ENCODE measurements at regions not wholly inside any gene's neighbourhood (a gene's known extent, or its start where the extent isn't known, plus 50 kb on each side); places are given as distances from the start of the nearest gene placed in this dataset.

GRCh38 chr14:50038398-50039119, 77.8 kb downstream of the VCPKMT start:
- DNase-seq (ENCODE audit: low read depth, low spot score), result peak; percentile 51

- DNase-seq (ENCODE audit: low read depth, low spot score), result no peak
Observed at GRCh38 chr14:50039120-50039517, 77.3 kb downstream of the VCPKMT start.

GRCh38 chr14:50039734-50040400, 76.5 kb downstream of the VCPKMT start:
- peak; percentile 84 for DNase-seq (ENCODE audit: low read depth, low spot score)

GRCh38 chr14:50040401-50040775, 76.0 kb downstream of the VCPKMT start:
- DNase-seq (ENCODE audit: low read depth, low spot score), result peak; percentile 53

- DNase-seq (ENCODE audit: low read depth, low spot score), result no peak
Observed at GRCh38 chr14:50040895-50041465, 75.4 kb downstream of the VCPKMT start.

GRCh38 chr14:50041980-50042379, 74.4 kb downstream of the VCPKMT start:
- no peak for DNase-seq (ENCODE audit: low read depth, low spot score)

GRCh38 chr14:50044042-50044651, 72.2 kb downstream of the VCPKMT start:
- no peak for DNase-seq (ENCODE audit: low read depth, low spot score)

GRCh38 chr14:50045039-50045711, 71.2 kb downstream of the VCPKMT start:
- DNase-seq (ENCODE audit: low read depth, low spot score), result no peak

GRCh38 chr14:50045837-50046236, 70.5 kb downstream of the VCPKMT start:
- DNase-seq (ENCODE audit: low read depth, low spot score), result no peak

- peak; percentile 45 for DNase-seq (ENCODE audit: low read depth, low spot score)
Observed at GRCh38 chr14:50047274-50047676, 69.1 kb downstream of the VCPKMT start.

GRCh38 chr14:50049093-50049492, 67.3 kb downstream of the VCPKMT start:
- no peak for DNase-seq (ENCODE audit: low read depth, low spot score)

GRCh38 chr14:50049703-50050570, 66.4 kb downstream of the VCPKMT start:
- no peak for DNase-seq (ENCODE audit: low read depth, low spot score)

GRCh38 chr14:50051106-50051505, 65.3 kb downstream of the VCPKMT start:
- no peak for DNase-seq (ENCODE audit: low read depth, low spot score)

- DNase-seq (ENCODE audit: low read depth, low spot score), result no peak
Observed at GRCh38 chr14:50051706-50052105, 64.7 kb downstream of the VCPKMT start.

GRCh38 chr14:50052517-50052916, 63.9 kb downstream of the VCPKMT start:
- DNase-seq (ENCODE audit: low read depth, low spot score), result no peak

GRCh38 chr14:50053935-50054334, 62.4 kb downstream of the VCPKMT start:
- DNase-seq (ENCODE audit: low read depth, low spot score), result no peak

GRCh38 chr14:50055461-50056228, 60.7 kb downstream of the VCPKMT start:
- no peak for DNase-seq (ENCODE audit: low read depth, low spot score)

- no peak for DNase-seq (ENCODE audit: low read depth, low spot score)
Observed at GRCh38 chr14:50056435-50056834, 59.9 kb downstream of the VCPKMT start.

- DNase-seq (ENCODE audit: low read depth, low spot score), result no peak
Observed at GRCh38 chr14:50057331-50057730, 59.0 kb downstream of the VCPKMT start.

GRCh38 chr14:50058113-50058512, 58.3 kb downstream of the VCPKMT start:
- no peak for DNase-seq (ENCODE audit: low read depth, low spot score)

Data from ELF-1 (cell line).